HG02610 (cell line): ENCODE measurements at regions not wholly inside any gene's neighbourhood (a gene's known extent, or its start where the extent isn't known, plus 50 kb on each side); places are given as distances from the start of the nearest gene placed in this dataset.
"Not testable (repeated sequence)": the region's sequence is repeated elsewhere in the genome, so short reads cannot be mapped to it uniquely, and the experiment has no call there.

Experiments
- ATAC-seq: cut with Tn5 transposase; IDR thresholded peaks from one replicate; pipeline ENCODE4 v1.9.1; 2021; ENCODE audit warnings: mild to moderate bottlenecking, moderate library complexity; ENCODE audit not compliant: unreplicated experiment

- ATAC-seq = no peak
These were observed 133.7 kb upstream of the TBX18 start for GRCh38 chr6:84897988-84898594.

GRCh38 chr6:84897011-84897410, 132.6 kb upstream of the TBX18 start:
- ATAC-seq = no peak

- no peak for ATAC-seq
These were observed 128.3 kb upstream of the TBX18 start for GRCh38 chr6:84892671-84893070.

GRCh38 chr6:84882768-84883766, 118.7 kb upstream of the TBX18 start:
- ATAC-seq = no peak

DNA sequence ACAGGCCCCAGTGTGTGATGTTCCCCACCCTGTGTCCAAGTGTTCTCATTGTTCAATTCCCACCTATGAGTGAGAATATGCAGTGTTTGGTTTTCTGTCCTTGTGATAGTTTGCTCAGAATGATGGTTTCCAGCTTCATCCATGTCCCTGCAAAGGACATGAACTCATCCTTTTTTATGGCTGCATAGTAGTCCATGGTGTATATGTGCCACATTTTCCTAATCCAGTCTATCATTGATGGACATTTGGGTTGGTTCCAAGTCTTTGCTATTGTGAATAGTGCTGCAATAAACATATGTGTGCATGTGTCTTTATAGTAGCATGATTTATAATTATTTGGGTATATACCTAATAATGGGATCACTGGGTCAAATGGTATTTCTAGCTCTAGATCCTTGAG, 115.0 kb upstream of the TBX18 start:
- not testable (repeated sequence) for ATAC-seq

GRCh38 chr6:84877515-84878210, 113.3 kb upstream of the TBX18 start:
- no peak for ATAC-seq

GRCh38 chr6:84876723-84877514, 112.5 kb upstream of the TBX18 start:
- no peak for ATAC-seq

DNA sequence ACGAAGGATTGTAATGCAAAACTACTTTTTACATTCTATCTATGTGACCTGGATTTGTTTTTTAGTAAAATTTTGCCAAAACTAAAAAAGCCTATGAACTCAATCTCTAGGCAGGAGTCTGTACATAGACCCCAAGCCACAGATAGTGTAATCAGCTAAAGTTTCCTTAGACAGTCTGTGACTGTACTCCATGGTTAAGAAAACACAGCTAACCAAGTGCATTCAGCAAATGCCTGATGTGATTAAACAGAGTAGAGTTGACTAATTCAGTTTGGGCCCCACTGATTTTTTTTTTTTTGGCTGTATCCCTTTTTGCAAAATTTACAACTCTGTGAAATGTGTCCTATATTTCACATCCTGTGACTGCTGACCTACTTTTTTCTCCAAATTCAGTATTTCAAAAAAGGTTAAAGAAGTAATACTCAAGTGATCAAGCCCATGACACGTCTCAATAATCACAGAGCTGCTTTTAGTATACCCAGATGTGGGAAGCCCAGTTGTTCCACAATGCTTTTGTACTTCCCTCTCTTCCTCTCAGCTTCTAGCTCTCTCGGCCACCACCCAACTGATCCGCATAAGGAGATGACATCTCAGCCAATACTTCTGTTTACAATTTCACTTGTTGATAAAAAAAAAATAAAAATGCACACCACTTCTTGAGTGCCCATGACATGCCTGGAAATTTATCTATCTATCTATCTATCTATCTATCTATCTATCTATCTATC, 108.8 kb upstream of the TBX18 start:
- ATAC-seq = no peak

- no peak for ATAC-seq
These were observed 107.5 kb upstream of the TBX18 start for GRCh38 chr6:84871925-84872324.

DNA sequence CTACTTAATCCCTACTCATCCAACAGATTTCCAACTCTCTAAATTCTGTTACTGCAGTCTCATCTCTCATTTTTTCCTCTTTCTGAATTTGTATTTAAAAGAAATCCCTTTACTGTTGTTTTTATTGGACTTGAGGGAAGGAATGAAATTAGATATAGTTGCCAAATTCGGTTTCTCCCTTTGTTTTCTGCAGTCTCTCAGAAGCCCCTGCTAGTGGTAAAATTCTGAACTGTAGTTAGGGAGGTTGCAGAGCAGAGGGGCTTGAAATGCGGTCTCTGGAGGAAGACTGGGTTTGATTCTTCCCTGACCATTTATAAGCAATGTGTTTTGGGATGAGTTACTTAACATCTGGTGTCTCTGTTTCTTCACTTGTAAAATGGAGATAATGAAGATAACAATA, 106.3 kb upstream of the TBX18 start:
- no peak for ATAC-seq

- ATAC-seq = no peak
These were observed 103.8 kb upstream of the TBX18 start for GRCh38 chr6:84868149-84868548.

GRCh38 chr6:84867521-84867920, 103.1 kb upstream of the TBX18 start:
- no peak for ATAC-seq

DNA sequence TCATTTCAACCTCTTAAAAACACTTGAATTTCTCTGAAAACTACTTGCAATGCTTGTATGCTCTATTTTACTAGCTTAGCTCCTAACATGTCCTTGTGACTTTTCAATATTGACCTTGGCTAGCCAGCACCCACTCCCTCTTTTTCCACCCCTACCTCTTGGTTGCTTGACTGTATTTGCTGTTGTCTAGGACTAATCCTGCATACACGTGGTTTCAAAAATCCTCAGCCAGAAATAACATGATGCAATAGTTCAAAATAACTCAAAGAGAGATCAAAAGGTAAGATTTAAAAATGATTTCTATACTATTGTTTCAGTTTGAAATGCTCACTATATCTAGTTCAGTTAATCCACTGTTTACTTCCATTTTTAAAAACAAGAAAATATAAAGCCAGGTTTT, 102.3 kb upstream of the TBX18 start:
- no peak for ATAC-seq

- not testable (repeated sequence) for ATAC-seq
These were observed 101.0 kb upstream of the TBX18 start for GRCh38 chr6:84865372-84865771.

GRCh38 chr6:84862843-84863242, 98.4 kb upstream of the TBX18 start:
- no peak for ATAC-seq

DNA sequence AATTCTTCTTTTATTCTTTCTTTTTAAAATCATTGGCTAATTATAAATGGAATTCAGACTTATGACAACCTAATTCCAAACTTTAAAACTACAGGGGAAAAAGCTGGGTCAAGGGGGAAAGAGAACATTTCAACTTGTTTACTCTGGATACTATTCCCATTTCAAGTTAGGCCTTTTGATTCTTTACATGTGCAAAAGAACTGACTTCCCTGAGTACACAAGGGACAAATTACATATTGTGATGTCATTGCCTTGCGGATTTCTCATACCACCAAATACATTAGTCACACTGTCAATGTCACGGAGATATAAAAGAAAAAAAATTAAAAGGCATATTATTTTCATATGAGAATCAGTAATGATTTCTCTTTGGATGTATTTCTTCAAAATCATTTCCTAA, 96.5 kb upstream of the TBX18 start:
- no peak for ATAC-seq

DNA sequence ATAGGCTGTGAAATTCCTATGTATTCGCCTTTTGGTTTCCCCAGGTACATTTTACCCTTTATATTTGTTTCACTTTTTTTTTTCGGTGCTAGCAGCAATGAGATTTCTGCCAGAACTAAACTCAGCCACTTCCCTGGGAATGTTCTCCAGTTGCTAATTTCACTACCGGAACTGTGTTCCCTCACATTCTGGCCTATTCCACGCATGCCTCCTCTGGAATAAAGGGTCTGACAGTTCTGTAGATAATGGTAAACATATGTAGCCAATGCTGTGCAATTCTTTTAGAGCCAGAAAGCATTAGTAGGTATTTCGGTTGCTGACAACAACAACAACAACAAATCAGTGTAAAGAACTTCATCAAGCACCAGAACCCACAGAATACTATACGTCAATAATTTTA, 96.1 kb upstream of the TBX18 start:
- ATAC-seq = no peak

GRCh38 chr6:84854811-84855400, 90.5 kb upstream of the TBX18 start:
- ATAC-seq = no peak

DNA sequence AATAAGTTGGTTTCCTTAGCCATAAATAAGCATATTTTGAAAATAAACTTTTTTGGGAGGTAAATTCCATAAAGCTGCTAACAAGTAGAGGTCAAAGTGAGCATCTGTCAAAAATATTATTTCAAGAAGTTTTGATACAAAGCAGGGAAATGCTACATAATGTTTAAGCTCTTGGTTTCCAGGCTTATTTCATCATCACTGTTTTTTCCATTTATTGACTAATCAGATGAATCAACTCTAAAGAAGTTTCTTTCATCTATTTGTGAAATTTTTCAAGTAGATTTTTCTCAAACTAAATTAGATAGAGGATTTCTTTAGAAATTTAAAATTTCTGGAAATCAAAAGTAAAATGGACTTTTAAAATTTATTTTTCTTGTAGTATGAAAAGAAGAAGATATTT, 89.5 kb upstream of the TBX18 start:
- no peak for ATAC-seq

- no peak for ATAC-seq
These were observed 84.6 kb upstream of the TBX18 start for GRCh38 chr6:84848960-84849359.
